ENCODE measurements at regions not wholly inside any gene's neighbourhood (a gene's known extent, or its start where the extent isn't known, plus 50 kb on each side); places are given as distances from the start of the nearest gene placed in this dataset.

- Mint-ChIP-seq H3K27me3 (ENCODE audit: insufficient read depth, low read depth, poor library complexity) (peaks cover 9% of the 10 kb centered on the region), H3K36me3 (ENCODE audit: low read depth) (peaks cover 4% of the 10 kb centered on the region; the same call in 1 of the 3 replicates), H3K27ac (no peak overlapping the region), H3K4me3 (no peak overlapping the region), H3K4me1 (peaks cover 14% of the 10 kb centered on the region), H3K9me3 (no peaks in the 10 kb centered on the region; the same call in 2 of the 3 replicates)
- no peak overlapping the region for H3K27ac ChIP-seq (ENCODE audit: low read depth)
- H4K20me1 ChIP-seq (replicated peaks; ENCODE audit: insufficient read depth) = no peaks in the 10 kb centered on the region
- no peaks in the 10 kb centered on the region for H3K79me2 ChIP-seq (replicated peaks; ENCODE audit: insufficient read depth)
- H3K36me3 ChIP-seq (ENCODE audit: insufficient read depth) = no peaks in the 10 kb centered on the region
- peaks cover 37% of the 10 kb centered on the region for H3K9me2 ChIP-seq (ENCODE audit: insufficient read depth)
- no peak overlapping the region for H3K4me3 ChIP-seq
- TF ChIP-seq POLR2AphosphoS5 (IDR thresholded peaks at IDR 0.05; ENCODE audit: low read depth) (no peak), STAT1 (IDR thresholded peaks at IDR 0.05; ENCODE audit: unreplicated experiment) (no peak), ZNF331 (CRISPR knock-in tag; IDR thresholded peaks at IDR 0.05; ENCODE audit: low read depth) (no peak), REST (IDR thresholded peaks at IDR 0.05; ENCODE audit: unreplicated experiment) (no peak)
- TF ChIP-seq, protein P1, sequence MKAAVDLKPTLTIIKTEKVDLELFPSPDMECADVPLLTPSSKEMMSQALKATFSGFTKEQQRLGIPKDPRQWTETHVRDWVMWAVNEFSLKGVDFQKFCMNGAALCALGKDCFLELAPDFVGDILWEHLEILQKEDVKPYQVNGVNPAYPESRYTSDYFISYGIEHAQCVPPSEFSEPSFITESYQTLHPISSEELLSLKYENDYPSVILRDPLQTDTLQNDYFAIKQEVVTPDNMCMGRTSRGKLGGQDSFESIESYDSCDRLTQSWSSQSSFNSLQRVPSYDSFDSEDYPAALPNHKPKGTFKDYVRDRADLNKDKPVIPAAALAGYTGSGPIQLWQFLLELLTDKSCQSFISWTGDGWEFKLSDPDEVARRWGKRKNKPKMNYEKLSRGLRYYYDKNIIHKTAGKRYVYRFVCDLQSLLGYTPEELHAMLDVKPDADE (IDR thresholded peaks at IDR 0.05) = no peak
- H3K27me3 ChIP-seq (ENCODE audit: insufficient read depth) = no peaks in the 10 kb centered on the region
- no peak overlapping the region for H2AFZ ChIP-seq
- H3F3A ChIP-seq (replicated peaks; ENCODE audit: low read depth) = no peaks in the 10 kb centered on the region; the same call in 1 of the 2 replicates
- no peak for ATAC-seq
- H3K4me1 ChIP-seq (ENCODE audit: insufficient read depth) = peaks cover 11% of the 10 kb centered on the region
- no peak for DNase-seq (ENCODE audit: low spot score)
- no peak overlapping the region for H3K4me2 ChIP-seq
Measured at GRCh38 chr1:209370241-209370995, 213.1 kb upstream of the CAMK1G start.

DNA sequence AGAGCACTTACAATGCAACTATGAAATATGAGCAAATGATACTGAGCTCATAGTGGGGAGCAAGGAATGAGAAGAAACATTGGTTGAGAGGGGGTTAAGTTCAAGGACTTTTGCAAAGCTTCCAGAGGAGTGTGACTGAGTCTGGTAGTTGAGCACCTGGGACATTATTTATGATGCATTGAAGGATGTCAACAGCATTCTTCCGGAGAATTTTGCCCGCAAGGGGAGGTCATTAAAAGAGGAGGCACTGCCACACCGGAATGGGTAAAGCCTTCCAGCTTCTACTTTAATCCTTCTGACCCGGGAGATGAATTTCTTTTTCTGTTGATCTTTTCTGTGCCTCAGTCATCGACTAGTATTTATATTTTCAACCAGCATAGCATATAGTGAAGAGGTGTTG, 208.4 kb upstream of the CAMK1G start:
- H3K4me1 ChIP-seq (ENCODE audit: insufficient read depth) = peaks cover 25% of the 10 kb centered on the region
- peak overlapping the region; percentile 49; the same call in 1 of the 2 replicates for H2AFZ ChIP-seq
- H3K27me3 ChIP-seq (ENCODE audit: insufficient read depth) = no peaks in the 10 kb centered on the region
- peak overlapping the region; percentile 4; the same call in 1 of the 2 replicates for H3K4me3 ChIP-seq
- Mint-ChIP-seq H3K4me3 (no peak overlapping the region), H3K4me1 (peaks cover 28% of the 10 kb centered on the region), H3K9me3 (no peaks in the 10 kb centered on the region), H3K36me3 (ENCODE audit: low read depth) (no peaks in the 10 kb centered on the region), H3K27ac (peak overlapping the region; percentile 18), H3K27me3 (ENCODE audit: insufficient read depth, low read depth, poor library complexity) (peaks cover 7% of the 10 kb centered on the region)
- no peaks in the 10 kb centered on the region for H3K79me2 ChIP-seq (replicated peaks; ENCODE audit: insufficient read depth)
- no peaks in the 10 kb centered on the region for H3K36me3 ChIP-seq (ENCODE audit: insufficient read depth)
- H3F3A ChIP-seq (replicated peaks; ENCODE audit: low read depth) = no peaks in the 10 kb centered on the region; the same call in 1 of the 2 replicates
- no peaks in the 10 kb centered on the region for H4K20me1 ChIP-seq (replicated peaks; ENCODE audit: insufficient read depth)
- peak overlapping the region; percentile 31 for H3K4me2 ChIP-seq
- H3K9me2 ChIP-seq (ENCODE audit: insufficient read depth) = peaks cover 34% of the 10 kb centered on the region
- no peak for ATAC-seq
- peak overlapping the region; percentile 72 for H3K27ac ChIP-seq (ENCODE audit: low read depth)
- DNase-seq (ENCODE audit: low spot score) = no peak
- TF ChIP-seq EZH2phosphoT487 (IDR thresholded peaks at IDR 0.05; ENCODE audit: unreplicated experiment) (no peak), CREB1 (CRISPR knock-in tag; IDR thresholded peaks at IDR 0.05; ENCODE audit: low read depth) (no peak), EZH2 (IDR thresholded peaks at IDR 0.05; ENCODE audit: low read depth, unreplicated experiment) (no peak), ZNF331 (CRISPR knock-in tag; IDR thresholded peaks at IDR 0.05; ENCODE audit: low read depth) (no peak), CTCF (conservative IDR thresholded peaks at IDR 0.05; ENCODE audit: low read depth in 2 of 2) (no peak)

Measured in GM23338 (cell line).